ENCODE measurements at regions not wholly inside any gene's neighbourhood (a gene's known extent, or its start where the extent isn't known, plus 50 kb on each side); places are given as distances from the start of the nearest gene placed in this dataset.

- TF ChIP-seq CTCF (IDR thresholded peaks at IDR 0.05; ENCODE audit: insufficient read depth, low read depth, low read length) = no peak
- TF ChIP-seq EZH2 (IDR thresholded peaks at IDR 0.05; ENCODE audit: insufficient read depth, low read length) = no peak
Observed at GRCh38 chr9:26129217-26129616, 451.0 kb upstream of the TUSC1 start.
